ENCODE measurements at regions not wholly inside any gene's neighbourhood (a gene's known extent, or its start where the extent isn't known, plus 50 kb on each side); places are given as distances from the start of the nearest gene placed in this dataset.

- no peak for DNase-seq (ENCODE audit: insufficient read length, low spot score, missing footprints)
- no peak for TF ChIP-seq CTCF (IDR thresholded peaks at IDR 0.05; ENCODE audit: extremely low read depth, low read depth, low read length)
These were observed 209.8 kb downstream of the RTL9 start for GRCh38 chrX:110568441-110568840.

GRCh38 chrX:110569506-110569905, 210.9 kb downstream of the RTL9 start:
- peaks cover 7% of the 10 kb centered on the region for H3K27me3 ChIP-seq (ENCODE audit: insufficient read depth, low read length)

More at GRCh38 chrX:110568441-110568840, 209.8 kb downstream of the RTL9 start:
- H3K27me3 ChIP-seq (ENCODE audit: insufficient read depth, low read length), result peaks cover 7% of the 10 kb centered on the region
- no peak overlapping the region for H3K4me2 ChIP-seq (ENCODE audit: insufficient read depth, low read length)
- H3K79me2 ChIP-seq (ENCODE audit: insufficient read depth, low read length), result no peaks in the 10 kb centered on the region
- no peak overlapping the region for H2AFZ ChIP-seq (ENCODE audit: low read length)
- no peaks in the 10 kb centered on the region for H3K36me3 ChIP-seq (ENCODE audit: insufficient read depth, low read length)
- H3K4me1 ChIP-seq (ENCODE audit: insufficient read depth, low read length), result no peaks in the 10 kb centered on the region
- H3K9me3 ChIP-seq (ENCODE audit: low read depth, low read length), result no peaks in the 10 kb centered on the region
- H3K27ac ChIP-seq (ENCODE audit: low read depth, low read length), result no peak overlapping the region
- H4K20me1 ChIP-seq (ENCODE audit: insufficient read depth, low read length), result no peaks in the 10 kb centered on the region
- no peak overlapping the region for H3K4me3 ChIP-seq (ENCODE audit: insufficient read depth, low read length)

GRCh38 chrX:110578270-110578669, 217.3 kb downstream of the CHRDL1 start:
- Histone ChIP-seq H2AFZ (ENCODE audit: low read length) (no peak overlapping the region), H4K20me1 (ENCODE audit: insufficient read depth, low read length) (no peaks in the 10 kb centered on the region)

More at GRCh38 chrX:110569506-110569905, 210.9 kb downstream of the RTL9 start:
- Histone ChIP-seq H3K27ac (ENCODE audit: low read depth, low read length) (no peak overlapping the region), H4K20me1 (ENCODE audit: insufficient read depth, low read length) (no peaks in the 10 kb centered on the region), H3K36me3 (ENCODE audit: insufficient read depth, low read length) (no peaks in the 10 kb centered on the region), H3K4me3 (ENCODE audit: insufficient read depth, low read length) (no peak overlapping the region), H2AFZ (ENCODE audit: low read length) (no peak overlapping the region), H3K9me3 (ENCODE audit: low read depth, low read length) (no peaks in the 10 kb centered on the region), H3K4me1 (ENCODE audit: insufficient read depth, low read length) (no peaks in the 10 kb centered on the region), H3K4me2 (ENCODE audit: insufficient read depth, low read length) (no peak overlapping the region), H3K79me2 (ENCODE audit: insufficient read depth, low read length) (no peaks in the 10 kb centered on the region)
- TF ChIP-seq CTCF (IDR thresholded peaks at IDR 0.05; ENCODE audit: extremely low read depth, low read depth, low read length), result no peak
- no peak for DNase-seq (ENCODE audit: insufficient read length, low spot score, missing footprints)

GRCh38 chrX:110584083-110584482, 211.5 kb downstream of the CHRDL1 start:
- Histone ChIP-seq H4K20me1 (ENCODE audit: insufficient read depth, low read length) (no peaks in the 10 kb centered on the region), H2AFZ (ENCODE audit: low read length) (no peak overlapping the region), H3K27me3 (ENCODE audit: insufficient read depth, low read length) (peaks cover 14% of the 10 kb centered on the region), H3K4me1 (ENCODE audit: insufficient read depth, low read length) (no peaks in the 10 kb centered on the region), H3K27ac (ENCODE audit: low read depth, low read length) (no peak overlapping the region), H3K4me3 (ENCODE audit: insufficient read depth, low read length) (no peak overlapping the region), H3K36me3 (ENCODE audit: insufficient read depth, low read length) (no peaks in the 10 kb centered on the region), H3K79me2 (ENCODE audit: insufficient read depth, low read length) (no peaks in the 10 kb centered on the region), H3K4me2 (ENCODE audit: insufficient read depth, low read length) (no peak overlapping the region), H3K9me3 (ENCODE audit: low read depth, low read length) (no peaks in the 10 kb centered on the region)
- DNase-seq (ENCODE audit: insufficient read length, low spot score, missing footprints), result no peak
- TF ChIP-seq CTCF (IDR thresholded peaks at IDR 0.05; ENCODE audit: extremely low read depth, low read depth, low read length), result no peak

More at GRCh38 chrX:110578270-110578669, 217.3 kb downstream of the CHRDL1 start:
- H3K27me3 ChIP-seq (ENCODE audit: insufficient read depth, low read length), result peaks cover 6% of the 10 kb centered on the region
- no peaks in the 10 kb centered on the region for H3K4me1 ChIP-seq (ENCODE audit: insufficient read depth, low read length)
- H3K36me3 ChIP-seq (ENCODE audit: insufficient read depth, low read length), result no peaks in the 10 kb centered on the region
- no peak overlapping the region for H3K4me2 ChIP-seq (ENCODE audit: insufficient read depth, low read length)
- no peak overlapping the region for H3K27ac ChIP-seq (ENCODE audit: low read depth, low read length)
- no peak overlapping the region for H3K4me3 ChIP-seq (ENCODE audit: insufficient read depth, low read length)
- TF ChIP-seq CTCF (IDR thresholded peaks at IDR 0.05; ENCODE audit: extremely low read depth, low read depth, low read length), result no peak
- no peaks in the 10 kb centered on the region for H3K9me3 ChIP-seq (ENCODE audit: low read depth, low read length)
- H3K79me2 ChIP-seq (ENCODE audit: insufficient read depth, low read length), result no peaks in the 10 kb centered on the region
- DNase-seq (ENCODE audit: insufficient read length, low spot score, missing footprints), result no peak

All from osteoblast (primary cell).